HG03442 (cell line): ENCODE measurements at regions not wholly inside any gene's neighbourhood (a gene's known extent, or its start where the extent isn't known, plus 50 kb on each side); places are given as distances from the start of the nearest gene placed in this dataset.

ENCODE experiments used
- ATAC-seq: cut with Tn5 transposase; IDR thresholded peaks from one replicate; pipeline ENCODE4 v1.9.1; 2021; ENCODE audit warnings: mild to moderate bottlenecking, moderate library complexity; ENCODE audit not compliant: unreplicated experiment

DNA sequence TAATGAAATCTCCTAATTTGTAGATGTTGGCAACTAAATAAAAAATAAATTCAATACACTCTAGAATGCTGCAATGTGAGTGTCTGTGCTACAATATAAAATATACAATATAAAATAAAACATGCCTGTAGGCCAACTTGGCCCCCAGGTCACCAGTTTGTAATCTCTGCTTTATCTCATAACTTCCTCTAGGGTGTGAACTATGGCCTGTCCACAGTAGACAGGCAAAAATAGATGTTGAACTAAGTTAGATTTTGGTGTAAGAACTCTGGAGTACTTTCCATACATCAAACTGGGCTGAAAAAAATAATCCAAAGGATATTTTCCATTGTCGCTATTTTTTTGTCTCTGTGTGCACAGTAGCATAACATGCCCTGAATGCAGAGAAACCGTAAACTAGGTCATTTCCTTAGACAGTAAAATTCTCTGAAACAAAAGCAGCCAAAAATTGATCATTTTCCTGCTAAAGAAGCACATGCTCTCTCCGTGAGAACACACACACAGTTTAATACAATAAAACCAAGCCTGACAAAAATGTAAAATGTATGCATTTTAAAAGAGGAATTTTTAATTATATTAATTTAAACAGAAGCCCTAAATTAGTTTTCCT is 98.5 kb upstream of the ZFP64 start:
- ATAC-seq: no peak

DNA sequence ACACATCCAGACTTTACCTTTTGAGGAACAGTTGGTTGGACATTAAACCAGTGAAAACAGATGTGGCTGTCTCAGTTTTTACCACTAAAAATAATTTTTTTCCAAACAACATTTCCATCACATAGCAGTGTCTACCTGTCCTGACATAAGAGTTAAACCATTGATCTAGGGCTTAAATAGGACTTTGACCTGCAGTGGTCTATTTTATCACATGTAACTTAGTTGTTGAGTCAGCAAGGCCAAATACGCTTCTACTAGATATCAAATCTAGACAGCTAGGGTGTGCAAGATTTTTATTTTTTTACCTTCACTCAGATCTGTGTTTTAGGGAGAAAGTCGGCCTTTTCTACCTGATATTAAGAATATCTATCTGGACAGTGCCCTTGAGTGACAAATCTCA is 88.8 kb upstream of the ZFP64 start:
- no peak for ATAC-seq

DNA sequence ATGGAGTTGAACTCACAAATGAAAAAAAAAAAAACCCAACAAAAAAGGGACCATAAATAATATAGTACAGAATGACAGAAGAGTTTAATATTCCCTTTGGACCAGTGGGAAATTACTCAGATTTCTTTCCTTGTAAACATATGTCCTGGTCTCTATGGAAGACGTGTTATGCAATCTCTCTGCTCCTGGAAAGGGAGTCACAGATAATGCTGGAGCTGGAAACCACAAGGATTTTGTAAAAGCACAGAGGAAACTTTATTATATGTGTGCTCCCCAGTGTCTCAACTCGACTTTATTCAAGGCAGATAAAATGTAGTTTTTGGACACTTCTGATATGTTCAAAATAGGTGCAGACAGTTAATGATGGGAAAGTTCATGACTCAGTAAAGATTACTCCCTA is 88.1 kb upstream of the ZFP64 start:
- no peak for ATAC-seq

DNA sequence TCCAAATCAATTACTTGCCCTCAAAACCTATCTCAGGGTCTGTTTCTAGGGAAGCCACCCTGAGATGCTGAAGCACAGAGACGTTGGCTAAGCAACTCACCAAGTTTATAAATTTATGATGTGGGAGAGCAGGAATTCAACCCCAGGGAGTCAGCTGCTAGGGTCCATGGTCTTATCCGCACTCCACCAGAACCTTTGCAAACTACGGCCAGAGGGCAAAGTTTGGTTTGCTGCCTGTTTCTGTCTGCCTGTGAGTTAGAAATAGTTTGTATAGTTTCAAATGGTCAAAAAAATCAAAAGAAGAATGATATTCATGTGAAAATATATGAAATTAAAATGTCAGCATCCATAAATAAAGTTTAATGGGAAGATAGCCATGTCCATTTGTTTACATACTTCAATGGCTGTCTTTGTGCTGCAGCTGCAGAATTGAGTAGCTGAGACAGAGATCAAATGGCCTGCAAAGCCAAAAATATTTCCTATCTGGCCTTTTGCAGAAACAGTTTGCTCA is 83.7 kb upstream of the ZFP64 start:
- ATAC-seq: no peak

DNA sequence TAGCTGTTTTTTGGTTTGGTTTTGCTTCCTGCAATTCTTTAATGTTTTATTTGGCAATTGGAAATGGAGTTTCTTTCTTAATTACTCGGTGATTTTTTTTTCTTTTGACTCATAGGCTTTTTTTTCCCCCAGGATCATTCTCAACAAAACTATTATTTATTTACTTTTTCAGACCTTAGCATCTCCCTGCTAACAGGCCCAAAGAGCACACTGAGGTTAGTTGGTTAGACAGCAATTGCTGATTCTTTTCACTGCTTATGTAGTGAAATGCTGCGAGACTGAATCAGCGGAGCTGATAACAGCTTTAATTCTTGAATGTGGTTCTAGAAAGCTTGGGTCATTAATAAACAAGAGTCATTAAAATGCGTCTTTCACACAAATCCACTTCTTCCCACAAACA is 79.1 kb upstream of the ZFP64 start:
- ATAC-seq: no peak

DNA sequence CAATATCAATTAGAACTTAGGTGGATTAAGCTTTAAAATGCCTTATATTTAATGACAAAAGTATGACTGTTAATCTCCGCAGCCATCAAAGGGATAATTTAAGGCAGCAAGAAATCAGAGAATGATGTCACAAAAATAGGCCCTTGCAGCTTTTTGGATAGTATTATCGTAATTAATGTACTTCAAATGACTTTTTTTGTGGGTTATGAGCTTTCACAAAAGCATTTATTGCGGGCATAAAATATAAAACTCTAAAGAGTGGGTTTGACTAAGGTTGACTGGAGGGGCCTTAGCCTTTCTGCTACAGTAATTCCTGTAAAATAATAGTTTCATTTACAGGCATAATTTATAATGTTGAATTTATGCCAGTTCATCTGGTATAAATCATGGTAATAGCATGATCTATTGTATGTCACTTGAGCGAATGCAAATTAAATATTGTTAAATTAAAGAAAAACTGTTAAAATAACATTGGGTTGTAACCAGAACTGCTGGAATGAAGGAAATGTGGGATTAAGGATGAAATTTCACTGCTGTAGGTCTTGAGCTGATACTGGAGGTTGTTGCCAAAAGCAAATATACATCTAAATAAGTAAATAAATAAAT is 78.5 kb upstream of the ZFP64 start:
- no peak for ATAC-seq

DNA sequence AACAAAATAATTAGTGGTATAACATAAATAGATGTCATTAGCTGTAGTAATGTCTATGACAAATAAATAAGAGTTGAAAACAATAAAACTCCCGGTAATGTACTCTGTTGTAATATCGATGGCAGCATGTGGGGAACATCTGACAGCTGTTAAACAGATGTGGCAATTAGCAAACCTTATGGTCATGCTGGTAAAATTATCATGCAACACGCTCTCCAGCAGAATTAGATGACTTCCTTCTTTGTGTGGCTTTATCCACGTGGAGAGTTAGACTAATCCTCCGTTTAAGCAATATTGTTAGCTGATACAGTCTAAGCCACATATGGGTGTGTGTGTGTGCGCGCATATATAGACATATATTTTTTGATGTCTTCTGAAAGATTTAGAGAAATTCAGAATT is 77.7 kb upstream of the ZFP64 start:
- no peak for ATAC-seq

DNA sequence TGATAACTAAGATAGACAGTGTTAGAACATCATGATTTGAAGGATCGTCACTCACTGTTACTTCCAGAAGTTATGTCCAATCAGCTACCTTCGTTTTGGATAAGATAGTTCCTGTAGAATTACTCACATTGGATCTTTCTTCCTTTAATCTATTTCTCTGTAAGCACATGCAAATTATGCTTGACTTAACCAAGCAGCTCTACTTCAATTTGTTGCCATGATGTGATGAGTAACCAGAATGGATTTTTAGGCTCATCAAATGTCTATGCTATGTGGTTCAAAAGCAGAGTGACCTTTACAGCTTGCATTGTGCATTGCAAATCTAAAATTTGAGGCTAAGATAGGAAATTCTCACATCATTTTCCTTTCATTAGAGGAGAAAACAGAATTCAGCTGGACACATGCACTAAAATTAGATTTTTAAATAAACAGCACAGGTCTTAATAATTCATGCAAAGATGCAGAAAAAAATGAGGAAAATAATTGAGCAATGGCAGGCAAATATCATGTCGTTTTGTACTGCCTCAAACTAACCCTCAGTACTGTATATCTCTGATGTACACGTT is 76.7 kb upstream of the ZFP64 start:
- ATAC-seq: no peak

DNA sequence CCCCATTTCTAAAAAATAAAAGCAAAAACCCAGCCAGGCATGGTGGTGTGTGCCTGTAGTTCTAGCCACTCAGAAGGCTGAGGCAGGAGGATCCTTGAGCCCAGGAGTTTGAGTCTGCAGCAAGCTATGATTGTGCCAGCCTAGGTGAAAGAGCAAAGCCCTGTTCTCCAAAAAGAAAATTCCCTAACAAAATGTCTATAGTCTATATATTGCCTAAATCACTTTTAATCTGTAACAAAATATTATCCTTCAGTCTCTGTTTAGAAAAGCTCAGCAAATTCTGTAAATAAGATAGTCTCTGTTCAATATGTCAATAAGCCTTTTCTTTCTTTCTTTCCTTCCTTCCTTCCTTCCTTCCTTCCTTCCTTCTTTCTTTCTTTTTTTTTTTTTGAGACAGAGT is 75.8 kb upstream of the ZFP64 start:
- no peak for ATAC-seq

DNA sequence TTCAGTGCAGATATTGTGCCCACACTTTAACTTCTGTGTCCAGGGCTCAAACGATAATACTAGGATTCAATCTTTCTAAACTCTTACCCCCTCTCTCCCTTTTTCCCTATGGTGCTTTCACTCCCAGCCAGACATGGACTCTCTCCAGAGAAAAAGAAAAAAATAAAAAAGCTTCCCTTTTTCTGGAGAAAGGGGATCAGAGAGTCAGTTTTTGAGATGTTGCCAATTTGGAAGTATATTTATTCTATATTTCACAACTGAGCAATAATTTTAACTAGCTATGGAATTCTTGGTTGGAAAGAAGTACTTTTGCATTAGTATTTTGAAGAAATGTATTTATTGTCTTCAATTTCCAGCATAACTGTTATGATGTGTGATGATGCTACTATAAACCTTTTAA is 72.2 kb upstream of the ZFP64 start:
- no peak for ATAC-seq

DNA sequence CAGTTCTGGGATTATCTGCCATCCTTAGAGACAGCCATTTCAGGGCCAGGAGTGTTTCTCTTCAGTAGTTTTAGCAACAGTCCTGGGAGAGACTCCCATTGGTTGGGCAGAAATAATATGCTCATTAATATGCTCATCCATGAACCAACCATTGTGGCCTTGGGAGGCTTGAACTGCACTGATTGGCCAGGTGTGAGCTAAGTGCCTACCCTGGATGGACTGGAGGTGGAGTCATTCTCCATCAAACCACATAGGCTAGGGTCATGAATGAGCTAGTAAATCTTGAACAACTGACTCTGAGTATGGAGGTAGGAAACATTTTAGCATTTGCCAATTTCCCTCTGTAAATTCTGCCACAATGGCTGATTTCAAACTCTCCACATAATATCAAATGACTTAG is 70.2 kb upstream of the ZFP64 start:
- no peak for ATAC-seq

DNA sequence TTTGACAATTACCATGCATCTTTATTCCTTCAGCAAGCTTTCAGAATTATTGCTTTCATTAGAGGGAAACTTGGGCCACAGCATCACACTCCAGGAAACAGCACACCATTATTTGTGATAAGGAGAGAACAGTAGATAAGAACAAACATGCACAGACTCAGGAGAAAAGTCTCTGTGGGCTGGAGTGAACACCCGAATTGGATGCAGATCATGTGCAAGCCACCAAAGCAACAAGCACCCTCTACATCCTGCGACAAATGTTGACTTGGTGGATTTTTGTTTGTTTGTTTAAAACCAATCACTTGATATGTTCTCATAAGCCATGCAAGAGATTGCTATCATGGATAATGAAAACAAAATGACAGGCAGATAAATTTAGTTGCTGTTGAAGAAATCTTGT is 67.7 kb upstream of the ZFP64 start:
- ATAC-seq: no peak

DNA sequence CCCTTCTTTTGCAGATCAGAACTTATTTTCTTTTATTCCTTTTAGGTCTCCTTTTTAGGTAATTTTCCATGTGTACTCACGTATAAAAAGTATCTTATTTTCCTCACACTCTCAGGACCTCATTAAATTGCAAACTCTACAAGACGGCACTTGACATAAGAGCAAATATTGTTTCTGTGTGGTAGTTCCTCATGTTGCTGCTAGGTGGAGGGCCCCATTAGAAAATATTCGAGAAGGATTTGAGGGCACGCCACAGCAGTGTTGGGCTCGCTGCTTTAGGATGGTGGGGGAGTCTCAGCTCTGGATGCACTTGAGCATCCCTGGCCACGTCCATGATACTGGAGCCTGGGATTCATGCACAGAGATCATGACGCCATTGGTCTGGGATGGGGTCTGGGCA is 64.9 kb upstream of the ZFP64 start:
- ATAC-seq: no peak

DNA sequence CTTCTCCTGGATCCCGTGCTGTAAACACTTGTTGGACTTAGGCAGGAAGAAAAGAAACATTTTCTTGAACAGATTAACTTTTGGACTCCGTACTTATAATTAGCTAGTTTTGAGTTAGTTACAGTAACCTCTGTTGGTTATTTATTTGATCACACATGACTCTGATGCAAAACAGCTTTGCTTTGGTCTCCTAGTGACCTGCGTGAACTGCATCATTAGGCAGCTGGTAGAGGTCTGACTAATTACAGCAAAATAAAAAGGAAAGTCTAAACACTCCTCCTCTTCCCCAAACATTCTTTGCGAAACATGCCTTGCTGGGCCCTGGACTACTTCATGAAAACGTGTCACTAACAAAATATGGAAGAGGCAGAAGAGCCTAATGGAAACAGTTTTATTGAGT is 61.1 kb upstream of the ZFP64 start:
- no peak for ATAC-seq

DNA sequence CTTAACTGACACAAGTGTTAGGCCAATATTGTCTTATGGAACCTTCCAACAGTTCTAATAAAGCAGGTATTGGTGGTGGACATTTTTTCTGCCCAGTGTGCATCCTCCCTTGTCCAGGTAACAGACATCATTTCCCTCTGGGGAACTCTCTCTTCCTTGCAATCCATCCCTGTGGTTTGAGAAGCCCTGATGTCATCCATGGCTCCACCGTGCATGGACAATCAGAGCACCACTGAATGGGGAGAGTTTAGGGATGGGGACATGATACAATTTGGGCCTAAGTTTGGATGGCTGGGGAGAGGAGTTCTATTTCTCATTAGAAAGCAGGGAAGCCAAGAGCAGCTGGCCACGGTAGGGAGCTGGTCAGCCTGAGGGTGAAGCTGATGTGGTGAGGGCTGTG is 60.2 kb upstream of the ZFP64 start:
- no peak for ATAC-seq

DNA sequence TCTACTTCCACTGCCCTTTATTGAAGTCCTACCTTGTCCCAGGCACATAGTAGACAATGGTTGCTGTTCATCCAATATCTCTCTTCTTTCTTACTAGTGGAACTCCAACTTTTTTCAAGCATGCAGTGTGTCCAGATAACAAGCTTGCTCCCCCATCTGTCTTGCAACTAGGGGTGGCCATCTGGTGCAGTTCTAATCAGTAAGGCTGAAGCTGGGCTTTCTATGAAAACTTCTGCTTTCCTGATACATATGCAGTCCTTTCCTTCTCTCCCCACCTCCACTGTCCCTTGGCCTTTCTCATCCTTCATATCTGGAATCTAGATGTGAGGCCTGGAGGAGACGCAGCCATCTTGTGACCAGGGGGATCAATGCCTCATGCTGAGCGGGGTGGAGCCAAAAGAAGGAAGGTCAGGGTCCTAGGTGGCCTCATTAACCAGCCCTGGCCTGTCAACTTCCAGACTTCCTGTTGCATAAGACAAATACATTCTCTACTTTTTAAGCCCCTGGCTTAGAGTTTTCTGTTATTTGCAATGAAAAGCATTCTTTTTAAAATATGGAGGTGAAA is 59.6 kb upstream of the ZFP64 start:
- ATAC-seq: no peak

DNA sequence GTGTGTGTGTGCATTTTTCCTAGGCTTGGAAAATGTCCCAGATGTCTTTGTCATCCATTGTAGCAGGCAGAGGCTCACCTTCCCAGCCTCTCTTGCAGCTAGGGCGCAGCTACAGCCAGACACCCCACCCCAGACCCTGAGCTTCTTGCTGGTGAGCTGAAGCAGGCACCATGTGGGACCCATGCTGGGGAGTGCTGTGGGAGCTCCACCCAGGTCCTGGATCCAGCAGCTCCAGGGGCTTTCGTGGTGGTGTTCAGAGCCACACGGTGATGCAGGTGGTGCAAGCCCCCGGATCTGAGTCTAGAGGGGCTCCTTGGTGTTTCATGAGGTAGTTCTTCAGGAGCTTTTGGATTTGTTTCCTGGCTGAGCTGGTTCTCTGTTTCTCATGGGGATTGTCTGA is 56.0 kb upstream of the ZFP64 start:
- ATAC-seq: no peak

DNA sequence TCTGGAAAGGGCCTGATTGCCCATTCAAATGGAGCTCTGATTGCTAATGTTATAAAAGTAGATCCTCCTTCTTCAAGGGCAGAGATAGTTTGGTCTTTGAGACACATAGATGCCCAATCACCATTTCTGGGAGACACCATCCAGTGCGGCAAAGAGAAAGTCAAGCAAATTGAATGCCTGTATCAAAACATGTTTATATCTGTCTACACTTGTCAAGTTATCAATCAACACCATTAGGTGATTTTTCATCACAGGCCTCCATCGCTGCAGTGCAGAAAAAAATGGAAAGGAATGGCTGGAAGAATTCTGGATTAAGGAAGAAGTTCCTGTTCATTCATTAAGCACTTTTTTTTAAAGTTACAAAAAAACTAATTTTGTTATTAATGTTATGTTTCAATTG is 54.8 kb upstream of the ZFP64 start:
- ATAC-seq: no peak

DNA sequence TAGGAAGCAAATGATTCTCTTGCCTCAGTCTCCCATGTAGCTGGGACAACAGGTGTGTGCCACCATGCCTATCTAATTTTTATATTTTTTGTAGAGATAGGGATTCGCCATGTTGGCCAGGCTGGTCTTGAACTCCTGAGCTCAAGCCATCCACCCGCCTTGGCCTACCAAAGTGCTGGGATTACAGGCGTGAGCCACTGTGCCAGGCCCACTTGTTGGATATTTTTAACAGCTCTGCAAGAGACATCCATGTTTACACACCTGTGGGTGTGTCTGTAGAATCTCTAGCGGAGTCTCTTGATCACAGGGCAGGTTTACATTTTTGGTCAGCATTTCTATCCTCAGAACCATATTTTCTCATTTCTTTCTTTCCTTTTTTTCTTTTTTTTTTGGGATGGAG is 53.1 kb upstream of the ZFP64 start:
- ATAC-seq: no peak

DNA sequence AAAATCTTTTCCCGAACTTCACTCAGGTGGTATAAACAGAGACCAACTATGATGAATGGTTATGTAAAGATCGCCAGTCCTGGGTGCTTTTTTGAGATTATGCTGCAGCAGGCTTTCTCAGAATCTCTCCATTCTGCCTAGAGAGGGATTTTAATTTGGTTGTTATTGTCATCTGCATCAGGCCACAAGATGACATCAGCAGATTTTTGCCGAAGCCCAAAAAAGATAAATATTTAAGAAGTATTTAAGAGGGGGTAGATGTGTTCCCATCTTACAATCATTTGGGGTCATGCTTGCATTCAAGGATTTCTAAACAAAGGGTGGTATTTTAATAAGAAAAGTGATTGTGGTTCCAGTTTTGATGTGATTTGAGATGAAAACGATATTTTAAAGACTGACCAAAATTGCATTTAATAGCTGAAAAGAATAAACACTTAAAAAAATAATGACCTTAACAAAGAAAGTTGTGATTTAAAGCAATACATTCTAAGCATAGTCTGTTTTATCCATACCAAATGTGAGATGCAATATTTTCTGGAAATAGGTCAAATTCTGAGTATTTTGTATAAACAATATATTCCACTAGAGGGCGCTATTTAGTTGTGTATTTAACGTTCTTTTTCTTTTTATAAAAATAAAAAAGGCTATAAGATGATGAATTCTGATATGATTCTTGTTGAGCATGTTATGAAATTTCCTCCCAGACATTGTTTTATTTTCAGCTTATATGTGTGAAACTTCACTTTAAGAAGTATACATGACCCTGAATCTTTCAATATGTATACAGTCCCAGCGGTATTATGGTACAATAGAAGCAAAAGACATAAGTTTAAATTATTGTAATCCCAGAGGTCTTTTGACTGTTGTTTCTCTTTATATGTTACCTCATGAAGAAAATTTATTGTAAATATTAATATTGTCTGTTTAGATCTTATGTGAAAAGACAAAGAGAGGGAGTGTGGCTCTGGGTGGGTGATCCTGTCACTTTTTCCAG is 51.0 kb upstream of the ZFP64 start:
- ATAC-seq: no peak
